Chondrocyte (in vitro differentiated cells): ENCODE measurements at regions not wholly inside any gene's neighbourhood (a gene's known extent, or its start where the extent isn't known, plus 50 kb on each side); places are given as distances from the start of the nearest gene placed in this dataset.

ENCODE experiments used
- DNase-seq: peaks from one replicate; pipeline ENCODE4 v3.0.0; 2021; ENCODE audit warnings: mixed read lengths, low spot score
- H3K27ac Mint-ChIP-seq: one replicate; pipeline ENCODE4 v1.8.0; 2021; ENCODE audit warnings: mild to moderate bottlenecking, moderate library complexity, mixed read lengths; ENCODE audit not compliant: unreplicated experiment
- H3K27me3 Mint-ChIP-seq: 2 replicates; pipeline ENCODE4 v1.8.0; 2021; ENCODE audit warnings: low read depth, mixed read lengths
- H3K36me3 Mint-ChIP-seq: 2 replicates; pipeline ENCODE4 v1.8.0; 2021; ENCODE audit warnings: low read depth, mixed read lengths
- H3K4me1 Mint-ChIP-seq: 2 replicates; pipeline ENCODE4 v1.8.0; 2021; ENCODE audit warnings: low read depth, mild to moderate bottlenecking, mixed read lengths
- H3K4me3 Mint-ChIP-seq: one replicate; pipeline ENCODE4 v1.8.0; 2021; ENCODE audit warnings: mild to moderate bottlenecking, moderate library complexity, mixed read lengths; ENCODE audit not compliant: unreplicated experiment
- H3K9me3 Mint-ChIP-seq: 2 replicates; pipeline ENCODE4 v1.8.0; 2021; ENCODE audit warnings: low read depth, mixed read lengths
- TF ChIP-seq, protein P1 (sequence below): fragments of 200-600 bp; sonication (generic); IDR thresholded peaks from 2 replicates; pipeline ENCODE4 v1.5.0; 2021; ENCODE audit warnings: antibody characterized with exemption, mild to moderate bottlenecking, moderate library complexity

DNA sequence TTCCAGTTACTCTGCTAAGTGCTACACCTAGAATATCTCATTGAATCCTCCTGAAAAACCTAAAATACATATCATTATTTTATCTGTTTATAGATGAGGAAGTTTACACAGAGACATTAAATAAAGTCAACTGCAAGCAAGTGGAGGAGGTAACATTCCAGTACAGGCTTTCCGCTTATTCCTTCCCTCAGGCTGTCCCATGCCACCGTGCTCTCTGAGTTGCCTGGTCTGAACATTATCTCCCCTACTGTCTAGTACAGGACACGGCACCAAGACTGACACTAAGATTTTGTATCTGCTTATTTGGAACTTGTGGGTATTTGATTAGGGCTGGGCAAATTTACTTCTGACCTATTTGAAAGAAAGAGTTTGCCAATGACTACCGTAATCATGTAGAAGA, 172.4 kb upstream of the STK32A start:
- H3K9me3 Mint-ChIP-seq: no peaks in the 10 kb centered on the region
- no peaks in the 10 kb centered on the region for H3K4me1 Mint-ChIP-seq
- no peak for DNase-seq
- no peak overlapping the region for H3K27ac Mint-ChIP-seq
- H3K36me3 Mint-ChIP-seq: no peaks in the 10 kb centered on the region
- no peak overlapping the region for H3K4me3 Mint-ChIP-seq
- H3K27me3 Mint-ChIP-seq: peaks cover 13% of the 10 kb centered on the region
- TF ChIP-seq, protein P1, sequence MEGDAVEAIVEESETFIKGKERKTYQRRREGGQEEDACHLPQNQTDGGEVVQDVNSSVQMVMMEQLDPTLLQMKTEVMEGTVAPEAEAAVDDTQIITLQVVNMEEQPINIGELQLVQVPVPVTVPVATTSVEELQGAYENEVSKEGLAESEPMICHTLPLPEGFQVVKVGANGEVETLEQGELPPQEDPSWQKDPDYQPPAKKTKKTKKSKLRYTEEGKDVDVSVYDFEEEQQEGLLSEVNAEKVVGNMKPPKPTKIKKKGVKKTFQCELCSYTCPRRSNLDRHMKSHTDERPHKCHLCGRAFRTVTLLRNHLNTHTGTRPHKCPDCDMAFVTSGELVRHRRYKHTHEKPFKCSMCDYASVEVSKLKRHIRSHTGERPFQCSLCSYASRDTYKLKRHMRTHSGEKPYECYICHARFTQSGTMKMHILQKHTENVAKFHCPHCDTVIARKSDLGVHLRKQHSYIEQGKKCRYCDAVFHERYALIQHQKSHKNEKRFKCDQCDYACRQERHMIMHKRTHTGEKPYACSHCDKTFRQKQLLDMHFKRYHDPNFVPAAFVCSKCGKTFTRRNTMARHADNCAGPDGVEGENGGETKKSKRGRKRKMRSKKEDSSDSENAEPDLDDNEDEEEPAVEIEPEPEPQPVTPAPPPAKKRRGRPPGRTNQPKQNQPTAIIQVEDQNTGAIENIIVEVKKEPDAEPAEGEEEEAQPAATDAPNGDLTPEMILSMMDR: no peak

DNA sequence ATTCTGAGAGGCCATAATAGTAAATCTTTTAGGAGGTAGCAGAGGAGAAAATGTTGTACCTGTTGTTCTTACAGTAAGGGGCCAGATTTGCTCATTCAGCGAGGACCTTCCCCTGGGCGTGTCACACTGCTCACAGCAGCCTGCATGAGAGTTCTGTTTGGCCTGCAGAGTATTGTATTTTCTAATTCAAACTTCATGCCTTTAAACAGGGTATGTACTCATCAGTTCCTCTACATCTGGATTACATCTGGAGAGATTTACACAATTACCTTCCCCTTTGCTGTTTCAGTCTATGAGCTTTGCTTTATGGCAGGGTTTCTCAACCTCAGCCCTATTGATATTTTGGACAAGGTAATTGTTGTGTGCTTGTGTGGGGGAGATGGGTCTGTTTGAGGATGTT, 170.9 kb upstream of the STK32A start:
- TF ChIP-seq, protein P1: no peak
- H3K27me3 Mint-ChIP-seq: peaks cover 13% of the 10 kb centered on the region
- no peaks in the 10 kb centered on the region for H3K9me3 Mint-ChIP-seq
- no peak for DNase-seq
- no peaks in the 10 kb centered on the region for H3K36me3 Mint-ChIP-seq
- H3K27ac Mint-ChIP-seq: no peak overlapping the region
- no peaks in the 10 kb centered on the region for H3K4me1 Mint-ChIP-seq
- no peak overlapping the region for H3K4me3 Mint-ChIP-seq

DNA sequence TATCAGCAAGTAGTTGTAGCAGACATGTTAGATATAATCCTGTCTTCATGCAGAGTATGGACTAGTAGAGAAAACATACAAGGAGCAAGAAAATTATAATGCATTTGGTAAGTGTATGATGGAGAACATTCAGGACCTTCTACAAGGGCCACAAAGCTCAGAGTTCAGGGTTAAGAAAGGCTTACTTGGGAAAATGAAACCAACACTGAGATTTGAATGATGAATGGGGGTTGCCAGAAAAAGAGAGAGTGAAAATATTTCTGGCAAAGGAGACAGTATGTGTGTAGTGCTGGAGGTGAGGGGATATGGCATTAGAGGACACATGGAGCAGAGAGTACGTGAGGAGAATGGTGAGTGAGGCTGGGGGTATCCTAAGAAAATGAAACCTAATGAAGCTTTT, 169.8 kb upstream of the STK32A start:
- H3K27me3 Mint-ChIP-seq: peaks cover 11% of the 10 kb centered on the region
- H3K36me3 Mint-ChIP-seq: no peaks in the 10 kb centered on the region
- TF ChIP-seq, protein P1: no peak
- no peak overlapping the region for H3K4me3 Mint-ChIP-seq
- H3K4me1 Mint-ChIP-seq: no peaks in the 10 kb centered on the region
- DNase-seq: no peak
- no peak overlapping the region for H3K27ac Mint-ChIP-seq
- no peaks in the 10 kb centered on the region for H3K9me3 Mint-ChIP-seq

DNA sequence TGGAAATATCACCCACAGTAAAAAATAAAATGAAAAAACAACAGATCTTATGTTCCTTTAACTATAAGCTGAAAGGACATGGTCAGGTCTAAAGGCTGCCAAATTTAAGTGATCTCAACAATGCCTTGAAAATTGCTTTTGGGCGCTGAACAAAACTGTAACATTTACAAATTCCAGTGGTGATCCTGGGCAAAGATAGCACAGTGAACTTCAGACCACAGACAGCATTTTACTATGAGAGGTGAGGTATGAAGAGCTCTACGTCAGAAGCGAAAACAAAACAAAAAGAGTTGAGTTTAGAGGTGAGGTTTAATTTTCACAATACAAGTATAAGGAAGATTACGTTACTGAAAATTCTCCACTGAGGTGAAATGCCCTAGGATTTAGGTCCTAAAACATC, 165.8 kb upstream of the STK32A start:
- TF ChIP-seq, protein P1: no peak
- H3K27ac Mint-ChIP-seq: no peak overlapping the region

DNA sequence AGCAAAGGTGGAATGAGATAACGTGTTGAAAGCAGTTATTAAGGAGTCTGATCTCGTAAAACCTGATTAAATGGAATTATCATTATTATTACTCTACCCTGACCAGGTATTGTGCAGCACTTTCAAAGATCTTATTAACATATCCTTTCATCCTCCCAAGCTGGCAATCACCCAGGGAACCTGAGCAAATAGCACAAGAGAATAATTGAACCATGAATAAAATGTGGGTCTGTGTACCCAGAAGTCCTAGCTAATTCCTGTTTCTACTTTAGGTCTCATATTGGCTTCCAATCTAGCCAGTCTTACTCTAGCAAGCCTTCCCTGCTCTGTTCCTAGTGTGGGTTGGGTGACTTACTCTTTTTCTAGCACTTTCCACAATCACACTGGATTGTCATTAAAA, 162.2 kb upstream of the STK32A start:
- no peak overlapping the region for H3K27ac Mint-ChIP-seq

More for the DNA sequence above, 165.8 kb upstream of the STK32A start:
- Mint-ChIP-seq H3K4me1 (no peaks in the 10 kb centered on the region), H3K27me3 (peaks cover 8% of the 10 kb centered on the region), H3K36me3 (no peaks in the 10 kb centered on the region), H3K9me3 (no peaks in the 10 kb centered on the region), H3K4me3 (no peak overlapping the region)
- no peak for DNase-seq

More for the DNA sequence above, 162.2 kb upstream of the STK32A start:
- TF ChIP-seq, protein P1: no peak
- H3K27me3 Mint-ChIP-seq: peaks cover 3% of the 10 kb centered on the region
- no peaks in the 10 kb centered on the region for H3K4me1 Mint-ChIP-seq
- no peaks in the 10 kb centered on the region for H3K9me3 Mint-ChIP-seq
- no peak overlapping the region for H3K4me3 Mint-ChIP-seq
- no peak for DNase-seq
- no peaks in the 10 kb centered on the region for H3K36me3 Mint-ChIP-seq
